K562 (cell line): ENCODE measurements at regions not wholly inside any gene's neighbourhood (a gene's known extent, or its start where the extent isn't known, plus 50 kb on each side); places are given as distances from the start of the nearest gene placed in this dataset.

ENCODE experiments used
- ATAC-seq: fragments of 200-7000 bp; cut with Tn5 transposase; 3 replicates; pipeline ENCODE4 v1.9.1; 2020; ENCODE audit warnings: moderate library complexity
- BruUV-seq: library from RNA; stranded (reverse); fragments of 400-500 nt; replicated peaks from 2 replicates; lab custom pipeline; 2021; lab: Mats Ljungman, UMichigan
- CTCF ChIA-PET: fragments of 300-600 bp; formaldehyde crosslinking; extraction: SDS; loops from one replicate; lab custom pipeline; 2021; ENCODE audit warnings: low intra/inter-chr PET ratio; lab: Yijun Ruan, JAX
- POLR2A ChIA-PET: fragments of 300-600, 350-650 bp; sonication (Branson Sonifier 250); formaldehyde crosslinking; extraction: SDS; loops from one replicate; lab custom pipeline; 2021; ENCODE audit warnings: antibody characterized with exemption, inconsistent platforms; lab: Yijun Ruan, JAX
- DNase-seq, 4 experiments: peaks; one replicate each; pipeline versions ENCODE4 v3.0.0 to v3.0.0-alpha.2; 2011 to 2018; ENCODE audit warnings: low spot score in 3 of 4, mixed read lengths in 3 of 4; ENCODE audit errors: extremely low read depth in 1 of 4
- FAIRE-seq: peaks from 2 replicates; lab custom pipeline; 2011; peaks lifted over from hg19 to GRCh38; lab: Jason Lieb, UNC
- H2AFZ ChIP-seq: 2 replicates; pipeline ENCODE4 v1.6.0; 2011; ENCODE audit warnings: low read depth, low read length, control low read depth, inconsistent platforms
- H3K27ac ChIP-seq: fragments of 200-600 bp; 3 replicates; pipeline ENCODE4 v1.8.0; 2011; ENCODE audit warnings: low read depth, mild to moderate bottlenecking, control low read depth, inconsistent platforms, low read length, moderate library complexity, mixed read lengths; ENCODE audit errors: extremely low read depth
- H3K27me3 ChIP-seq, 2 experiments: fragments of 300-600 bp in 1 of 2; 2 replicates in 1 of 2; 3 replicates in 1 of 2; pipeline versions ENCODE4 v1.6.0 to v1.8.0; 2011; ENCODE audit warnings: inconsistent platforms in 2 of 2, low read length in 2 of 2, mild to moderate bottlenecking in 1 of 2, mixed read lengths in 1 of 2, moderate library complexity in 1 of 2; ENCODE audit not compliant: control insufficient read depth in 2 of 2, insufficient read depth in 2 of 2
- H3K36me3 ChIP-seq: fragments of 300-600 bp; 3 replicates; pipeline ENCODE4 v1.8.0; 2011; ENCODE audit warnings: mild to moderate bottlenecking, low read length, inconsistent platforms; ENCODE audit not compliant: control insufficient read depth, insufficient read depth
- H3K4me1 ChIP-seq, 2 experiments: fragments of 200-600 bp in 1 of 2; replicated peaks in 1 of 2; 2 replicates in 1 of 2; 3 replicates in 1 of 2; pipeline versions ENCODE4 v1.5.1 to v1.8.0; 2011; ENCODE audit warnings: inconsistent platforms in 2 of 2, low read length in 2 of 2, mild to moderate bottlenecking in 1 of 2, mixed read lengths in 1 of 2, moderate library complexity in 1 of 2; ENCODE audit not compliant: control insufficient read depth in 2 of 2, insufficient read depth in 2 of 2
- H3K4me2 ChIP-seq: 2 replicates; pipeline ENCODE4 v1.6.1; 2011; ENCODE audit warnings: low read length, control low read depth, inconsistent platforms, mixed read lengths; ENCODE audit not compliant: insufficient read depth
- H3K4me3 ChIP-seq: fragments of 200-600 bp; sonication (generic), shearing (Covaris generic); 2 replicates; pipeline ENCODE4 v1.5.1; 2016; ENCODE audit warnings: control low read depth, inconsistent platforms
- H3K79me2 ChIP-seq: fragments of 200-600 bp; 3 replicates; pipeline ENCODE4 v1.8.0; 2011; ENCODE audit warnings: low read length, inconsistent platforms; ENCODE audit not compliant: control insufficient read depth, insufficient read depth
- H3K9ac ChIP-seq, 2 experiments: 2 replicates each; pipeline versions ENCODE4 v1.6.0 to v1.6.1; 2011; ENCODE audit warnings: low read depth in 2 of 2, low read length in 2 of 2, control low read depth in 1 of 2, inconsistent platforms in 1 of 2, mild to moderate bottlenecking in 1 of 2, mixed read lengths in 1 of 2; ENCODE audit not compliant: insufficient read depth in 1 of 2
- H3K9me1 ChIP-seq: one replicate; pipeline ENCODE4 v1.6.0; 2011; ENCODE audit warnings: inconsistent platforms, mild to moderate bottlenecking, low read length, moderate library complexity; ENCODE audit not compliant: control insufficient read depth, insufficient read depth
- H3K9me3 ChIP-seq: replicated peaks from 2 replicates; pipeline ENCODE4 v1.5.1; 2011; ENCODE audit warnings: low read depth, low read length, inconsistent platforms; ENCODE audit not compliant: control insufficient read depth, insufficient read depth
- H4K20me1 ChIP-seq: replicated peaks from 2 replicates; pipeline ENCODE4 v1.6.1; 2011; ENCODE audit warnings: low read length, inconsistent platforms, mixed read lengths; ENCODE audit not compliant: control insufficient read depth, insufficient read depth
- C11orf30 ChIP-seq: fragments of 450-650 bp; IDR thresholded peaks from 2 replicates; pipeline ENCODE4 v1.6.1; 2016; ENCODE audit warnings: low read depth, mild to moderate bottlenecking
- NR2C1 ChIP-seq, 2 experiments: fragments of 450-650 bp; IDR thresholded peaks; 2 replicates each; pipeline ENCODE4 v1.6.1; 2017; ENCODE audit warnings: mild to moderate bottlenecking in 2 of 2, antibody characterized with exemption in 1 of 2, inconsistent platforms in 1 of 2, missing compliant biosample characterization in 1 of 2, missing genetic modification characterization in 1 of 2
- ZBTB33 ChIP-seq: sonication (generic); formaldehyde crosslinking; IDR thresholded peaks from 2 replicates; pipeline ENCODE4 v1.8.1; 2023; ENCODE audit warnings: mild to moderate bottlenecking, missing genetic modification reagents
- WGBS: fragments of 100-300 bp; shearing (Covaris generic); methylation state at CpG from one replicate; pipeline ENCODE4 v1.1.6; 2016; ENCODE audit warnings: low coverage, mixed read lengths; ENCODE audit not compliant: insufficient coverage; ENCODE audit errors: missing lambda C conversion rate; 5-methylcytosine and 5-hydroxymethylcytosine counted together
- in situ Hi-C: fragments of 300-500 bp; cut with MboI; formaldehyde crosslinking; loops from 4 replicates; pipeline ENCODE4 v1.15.0; 2018; ENCODE audit warnings: inconsistent platforms, mixed read lengths
- intact Hi-C: fragments of 100-400 bp; cut with micrococcal nuclease; formaldehyde crosslinking; loops from 2 replicates; pipeline ENCODE4 v1.14.2; 2022

GRCh38 chr3:182729903-182730674 lies 63.2 kb upstream of the ATP11B start:
- BruUV-seq, result no TSS peak
- Histone ChIP-seq H3K4me2 (no peak overlapping the region), H3K36me3 (no peaks in the 10 kb centered on the region), H3K4me3 (no peak overlapping the region), H3K9me1 (no peaks in the 10 kb centered on the region), H3K4me1 (peaks cover 11 to 22% of the 10 kb centered on the region in 2 experiments; a peak in 4 of 5 replicates), H2AFZ (peak overlapping the region; percentile 19; the same call in 1 of the 2 replicates), H3K79me2 (no peaks in the 10 kb centered on the region), H4K20me1 (no peaks in the 10 kb centered on the region), H3K9ac (no peak overlapping the region), H3K27ac (no peak overlapping the region), H3K9me3 (no peaks in the 10 kb centered on the region), H3K27me3 (no peaks in the 10 kb centered on the region)
- no peak for DNase-seq
- intact Hi-C loops, result no loop called here
- CTCF ChIA-PET, result no interaction called here
- FAIRE-seq, result no peak
- no peak for ATAC-seq
- 65% methylated on average over 19 of the region's 19 CpGs for whole genome bisulfite sequencing
- TF ChIP-seq NR2C1 (IDR thresholded peaks at IDR 0.05), result 0 out of 2 replicates have a peak, but pooled peaks have one; percentile 1
- TF ChIP-seq NR2C1 (tag; IDR thresholded peaks at IDR 0.05), result no peak
- no peak for TF ChIP-seq C11orf30
- peak; percentile 59; the same call in 1 of the 2 replicates for TF ChIP-seq ZBTB33
- POLR2A ChIA-PET, result no interaction called here
- in situ Hi-C loops, result no loop called here
